Testis (tissue), 2 donors: ENCODE measurements at regions not wholly inside any gene's neighbourhood (a gene's known extent, or its start where the extent isn't known, plus 50 kb on each side); places are given as distances from the start of the nearest gene placed in this dataset.

ENCODE experiments used
- CTCF ChIP-seq, 3 experiments: fragments of 450-650 bp in 2 of 3; fragments of 200-600 bp in 1 of 3; sonication (generic) in 1 of 3; IDR thresholded peaks; one replicate each; pipeline ENCODE4 v1.5.1; 2016 to 2019; ENCODE audit warnings: antibody characterized with exemption in 3 of 3, mild to moderate bottlenecking in 2 of 3, moderate library complexity in 1 of 3
- POLR2A ChIP-seq: fragments of 450-650 bp; IDR thresholded peaks from one replicate; pipeline ENCODE4 v1.6.1; 2017; ENCODE audit warnings: antibody characterized with exemption, mild to moderate bottlenecking, moderate library complexity

- TF ChIP-seq CTCF (IDR thresholded peaks at IDR 0.05) (no peak), POLR2A (no peak)
Observed at GRCh38 chr2:160876029-160876428, 284.2 kb upstream of the TANK start.
